Ascending aorta (tissue), 2 donors: ENCODE measurements at regions not wholly inside any gene's neighbourhood (a gene's known extent, or its start where the extent isn't known, plus 50 kb on each side); places are given as distances from the start of the nearest gene placed in this dataset.

ENCODE experiments used
- DNase-seq, 2 donors: peaks; one replicate each; pipeline ENCODE4 v3.0.0-alpha.2; 2019; ENCODE audit warnings: low spot score in 2 of 2
- H3K27ac ChIP-seq, 2 donors: fragments of 200-600 bp; sonication (generic); one replicate each; pipeline ENCODE4 v1.5.1; 2016 to 2017; ENCODE audit warnings: mild to moderate bottlenecking in 1 of 2
- H3K27me3 ChIP-seq: fragments of 200-600 bp; sonication (generic); one replicate; pipeline ENCODE4 v1.5.1; 2017
- H3K36me3 ChIP-seq, 2 donors: fragments of 200-600 bp; sonication (generic); one replicate each; pipeline ENCODE4 v1.5.1; 2016
- H3K4me1 ChIP-seq, 2 donors: fragments of 200-600 bp; sonication (generic); one replicate each; pipeline ENCODE4 v1.5.1; 2016 to 2017; ENCODE audit warnings: mild to moderate bottlenecking in 1 of 2
- H3K4me3 ChIP-seq, 2 donors: fragments of 200-600 bp; sonication (generic); one replicate each; pipeline ENCODE4 v1.5.1; 2016 to 2017; ENCODE audit warnings: mild to moderate bottlenecking in 1 of 2
- H3K9me3 ChIP-seq, 2 donors: fragments of 200-600 bp; sonication (generic); one replicate each; pipeline ENCODE4 v1.5.1; 2016
- CTCF ChIP-seq, 3 experiments: fragments of 200-600 bp in 2 of 3; fragments of 450-650 bp in 1 of 3; sonication (generic) in 2 of 3; IDR thresholded peaks; one replicate each; pipeline ENCODE4 v1.5.1; 2016 to 2019; ENCODE audit warnings: antibody characterized with exemption in 3 of 3, mild to moderate bottlenecking in 1 of 3, moderate library complexity in 1 of 3
- intact Hi-C: fragments of 100-400 bp; cut with DNase I; formaldehyde crosslinking; loops from one replicate; pipeline ENCODE4 v1.15.1; 2023

DNA sequence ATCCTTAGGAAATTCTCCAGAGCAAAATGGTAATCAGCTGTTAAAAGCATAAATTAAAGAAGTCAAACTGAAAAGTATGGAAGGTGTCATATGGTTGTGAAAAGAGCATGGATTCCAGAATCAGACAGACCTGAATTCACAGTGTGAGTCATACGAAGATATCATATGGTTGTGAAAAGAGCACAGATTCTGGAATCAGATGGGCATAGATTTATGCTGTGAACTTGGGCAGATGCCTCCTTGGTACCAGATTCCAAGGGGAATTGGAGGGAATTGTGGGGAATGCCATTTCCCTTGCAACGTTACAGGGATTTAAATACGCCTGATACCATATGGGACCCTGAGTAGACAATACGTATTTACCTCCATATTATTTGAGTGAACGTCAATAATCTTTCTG is 183.7 kb downstream of the GALC start:
- intact Hi-C loops, result no loop called here
- Histone ChIP-seq H3K36me3 (no peaks in the 10 kb centered on the region), H3K27ac (no peak overlapping the region), H3K9me3 (no peaks in the 10 kb centered on the region), H3K4me1 (no peaks in the 10 kb centered on the region), H3K4me3 (no peak overlapping the region), H3K27me3 (no peaks in the 10 kb centered on the region)
- TF ChIP-seq CTCF (IDR thresholded peaks at IDR 0.05), result no peak
- DNase-seq, result no peak

DNA sequence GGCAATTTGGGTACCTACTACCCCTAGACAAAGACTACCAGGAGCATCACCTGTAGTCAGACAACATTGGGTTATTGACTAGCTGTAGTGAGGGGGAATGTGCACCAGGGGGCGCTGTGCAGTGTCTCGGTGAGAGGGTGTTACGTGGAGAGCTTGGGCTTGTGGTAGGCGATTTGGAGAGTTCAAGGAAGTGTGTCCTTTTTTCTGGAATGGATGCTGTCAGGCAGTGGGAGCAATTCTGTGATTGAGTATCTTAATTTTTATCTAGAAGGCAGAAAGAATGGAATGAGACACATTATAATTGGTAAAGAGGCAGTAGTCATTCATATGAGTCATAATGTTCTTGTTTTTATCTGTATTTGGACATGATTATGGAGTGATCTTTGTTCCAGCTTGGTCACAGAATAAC is 187.7 kb downstream of the GALC start:
- peak in 1 of 3 experiments; percentile 37 for TF ChIP-seq CTCF (IDR thresholded peaks at IDR 0.05)
- Histone ChIP-seq H3K27me3 (no peaks in the 10 kb centered on the region), H3K4me1 (no peaks in the 10 kb centered on the region), H3K4me3 (no peak overlapping the region), H3K27ac (no peak overlapping the region), H3K36me3 (no peaks in the 10 kb centered on the region), H3K9me3 (no peaks in the 10 kb centered on the region)
- no peak for DNase-seq
- intact Hi-C loops, result no loop called here

GRCh38 chr14:87800216-87800615 is 192.8 kb downstream of the GALC start:
- Histone ChIP-seq H3K27me3 (no peaks in the 10 kb centered on the region), H3K4me3 (no peak overlapping the region), H3K9me3 (no peaks in the 10 kb centered on the region), H3K36me3 (no peaks in the 10 kb centered on the region), H3K27ac (no peak overlapping the region), H3K4me1 (no peaks in the 10 kb centered on the region)
- no peak for DNase-seq
- no peak for TF ChIP-seq CTCF (IDR thresholded peaks at IDR 0.05)
- intact Hi-C loops, result no loop called here

DNA sequence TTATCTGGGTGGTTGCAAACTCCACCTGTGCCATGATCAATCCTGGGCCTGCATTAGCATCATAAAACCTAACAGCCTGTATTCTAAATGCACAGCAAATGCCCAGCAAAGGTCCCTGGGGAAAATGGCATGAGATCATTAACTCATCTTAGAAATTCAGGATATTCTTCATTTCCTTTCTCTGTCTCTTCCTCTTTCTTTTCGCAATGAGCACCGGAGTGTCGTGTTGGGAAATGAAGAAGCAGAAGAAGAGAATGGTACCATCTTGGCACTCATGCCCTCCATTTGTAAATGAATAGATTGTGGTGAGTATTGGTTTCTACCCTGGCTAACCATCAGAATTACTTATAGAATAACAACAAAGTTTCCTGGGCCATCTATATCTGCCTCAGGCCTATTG is 193.6 kb downstream of the GALC start:
- Histone ChIP-seq H3K27me3 (no peaks in the 10 kb centered on the region), H3K4me3 (no peak overlapping the region), H3K4me1 (no peaks in the 10 kb centered on the region), H3K36me3 (no peaks in the 10 kb centered on the region), H3K9me3 (no peaks in the 10 kb centered on the region), H3K27ac (no peak overlapping the region)
- no peak for TF ChIP-seq CTCF (IDR thresholded peaks at IDR 0.05)
- DNase-seq, result no peak
- intact Hi-C loops, result no loop called here

DNA sequence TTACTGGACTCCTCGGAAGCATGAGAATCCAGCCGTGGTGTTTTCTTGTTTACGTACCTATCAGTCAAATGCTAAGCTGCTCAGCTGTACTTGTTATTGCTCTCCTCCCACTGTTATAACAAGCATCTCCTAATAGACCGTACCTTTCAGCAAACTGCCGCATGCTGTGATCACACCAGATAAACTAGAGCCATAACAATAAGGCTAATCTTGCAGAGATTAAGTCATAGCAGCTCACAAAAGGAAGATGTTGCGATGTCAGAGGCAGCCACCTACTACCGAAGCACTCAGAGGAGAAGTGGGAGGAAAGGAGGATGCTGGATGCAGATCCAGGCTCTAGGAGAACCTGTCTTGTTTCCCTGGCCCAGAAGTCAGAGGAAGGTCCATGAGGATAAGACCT is 196.0 kb downstream of the GALC start:
- no peaks in the 10 kb centered on the region for H3K36me3 ChIP-seq
- no peak for TF ChIP-seq CTCF (IDR thresholded peaks at IDR 0.05)
- H3K27me3 ChIP-seq, result no peaks in the 10 kb centered on the region
- no peak overlapping the region for H3K4me3 ChIP-seq
- intact Hi-C loops, result no loop called here
- no peaks in the 10 kb centered on the region for H3K4me1 ChIP-seq
- no peaks in the 10 kb centered on the region for H3K9me3 ChIP-seq
- H3K27ac ChIP-seq, result no peak overlapping the region
- no peak for DNase-seq

DNA sequence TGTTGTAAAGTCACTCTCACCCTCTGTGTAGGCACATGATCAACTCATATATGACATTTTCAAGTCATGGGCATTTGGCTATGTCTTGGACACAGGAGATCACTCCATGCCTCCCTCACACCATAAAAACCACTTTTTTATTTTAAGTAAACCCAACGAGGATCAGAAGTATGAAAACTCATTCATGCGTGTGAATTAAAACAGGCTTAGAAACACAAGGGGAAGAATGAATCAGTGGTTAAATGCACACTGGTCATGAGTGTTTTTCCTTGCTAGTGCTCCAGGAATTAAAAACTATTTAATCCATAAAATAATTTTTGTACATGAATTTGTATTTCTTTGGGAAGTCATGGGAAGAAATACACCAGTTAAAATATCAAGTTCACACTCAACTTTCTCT is 198.4 kb downstream of the GALC start:
- no peak for DNase-seq
- no peaks in the 10 kb centered on the region for H3K4me1 ChIP-seq
- no peaks in the 10 kb centered on the region for H3K27me3 ChIP-seq
- H3K4me3 ChIP-seq, result no peak overlapping the region
- no peaks in the 10 kb centered on the region for H3K9me3 ChIP-seq
- intact Hi-C loops, result no loop called here
- TF ChIP-seq CTCF (IDR thresholded peaks at IDR 0.05), result no peak
- no peak overlapping the region for H3K27ac ChIP-seq
- H3K36me3 ChIP-seq, result no peaks in the 10 kb centered on the region
